ENCODE measurements at regions not wholly inside any gene's neighbourhood (a gene's known extent, or its start where the extent isn't known, plus 50 kb on each side); places are given as distances from the start of the nearest gene placed in this dataset.

DNA sequence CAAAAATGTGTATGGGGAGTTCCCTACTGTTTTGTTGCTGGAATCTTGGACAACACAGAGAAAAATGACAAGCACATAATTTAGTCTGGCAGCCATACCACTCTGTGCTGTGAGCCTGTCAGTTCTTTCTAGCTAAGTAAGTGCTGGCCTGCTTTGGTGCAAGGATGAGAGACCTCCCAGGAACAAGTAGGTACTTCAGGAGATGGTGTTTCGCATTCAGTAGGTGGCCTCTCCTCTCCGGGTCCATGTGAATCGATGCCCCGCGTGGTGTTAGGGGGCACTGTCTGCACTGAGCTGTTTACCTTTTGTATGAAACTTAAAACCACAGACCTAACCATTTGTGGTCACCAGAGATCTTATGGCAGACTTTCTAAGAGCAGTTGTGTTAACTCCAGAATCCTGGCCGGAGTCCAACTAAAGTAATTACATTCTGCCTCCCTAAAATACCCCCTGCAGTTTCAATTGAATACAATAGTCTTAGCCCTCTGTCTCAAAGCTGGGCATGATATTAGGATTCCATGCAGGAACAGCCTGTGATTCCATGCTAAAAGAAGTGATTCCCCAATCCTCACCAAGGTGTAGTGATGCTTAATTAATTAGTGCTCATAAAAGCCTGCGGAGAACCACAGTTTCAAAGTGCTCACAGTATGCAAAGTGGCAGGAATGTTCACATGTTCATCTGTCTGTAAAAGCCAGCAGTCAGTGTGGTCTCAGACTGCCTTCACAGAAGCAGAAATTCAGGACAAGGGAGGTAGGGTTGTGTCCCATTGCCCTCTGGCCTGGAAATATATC is 64.2 kb downstream of the LLPH start:
- no peaks in the 10 kb centered on the region for H3K9me3 ChIP-seq
- no peaks in the 10 kb centered on the region for H3K4me1 ChIP-seq
- H3K4me3 ChIP-seq, result no peak overlapping the region
- DNase-seq (peak in 2 of 4 donors; percentile 27 to 28), ATAC-seq (no peak)
- peaks cover 0 to 12% of the 10 kb centered on the region in 2 donors for H3K27me3 ChIP-seq
- H3K36me3 ChIP-seq, result no peaks in the 10 kb centered on the region
- TF ChIP-seq, protein P1, sequence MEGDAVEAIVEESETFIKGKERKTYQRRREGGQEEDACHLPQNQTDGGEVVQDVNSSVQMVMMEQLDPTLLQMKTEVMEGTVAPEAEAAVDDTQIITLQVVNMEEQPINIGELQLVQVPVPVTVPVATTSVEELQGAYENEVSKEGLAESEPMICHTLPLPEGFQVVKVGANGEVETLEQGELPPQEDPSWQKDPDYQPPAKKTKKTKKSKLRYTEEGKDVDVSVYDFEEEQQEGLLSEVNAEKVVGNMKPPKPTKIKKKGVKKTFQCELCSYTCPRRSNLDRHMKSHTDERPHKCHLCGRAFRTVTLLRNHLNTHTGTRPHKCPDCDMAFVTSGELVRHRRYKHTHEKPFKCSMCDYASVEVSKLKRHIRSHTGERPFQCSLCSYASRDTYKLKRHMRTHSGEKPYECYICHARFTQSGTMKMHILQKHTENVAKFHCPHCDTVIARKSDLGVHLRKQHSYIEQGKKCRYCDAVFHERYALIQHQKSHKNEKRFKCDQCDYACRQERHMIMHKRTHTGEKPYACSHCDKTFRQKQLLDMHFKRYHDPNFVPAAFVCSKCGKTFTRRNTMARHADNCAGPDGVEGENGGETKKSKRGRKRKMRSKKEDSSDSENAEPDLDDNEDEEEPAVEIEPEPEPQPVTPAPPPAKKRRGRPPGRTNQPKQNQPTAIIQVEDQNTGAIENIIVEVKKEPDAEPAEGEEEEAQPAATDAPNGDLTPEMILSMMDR (IDR thresholded peaks at IDR 0.05), result no peak
- intact Hi-C loops (cut with DNase I), result no loop called here
- H3K27ac ChIP-seq, result no peak overlapping the region

DNA sequence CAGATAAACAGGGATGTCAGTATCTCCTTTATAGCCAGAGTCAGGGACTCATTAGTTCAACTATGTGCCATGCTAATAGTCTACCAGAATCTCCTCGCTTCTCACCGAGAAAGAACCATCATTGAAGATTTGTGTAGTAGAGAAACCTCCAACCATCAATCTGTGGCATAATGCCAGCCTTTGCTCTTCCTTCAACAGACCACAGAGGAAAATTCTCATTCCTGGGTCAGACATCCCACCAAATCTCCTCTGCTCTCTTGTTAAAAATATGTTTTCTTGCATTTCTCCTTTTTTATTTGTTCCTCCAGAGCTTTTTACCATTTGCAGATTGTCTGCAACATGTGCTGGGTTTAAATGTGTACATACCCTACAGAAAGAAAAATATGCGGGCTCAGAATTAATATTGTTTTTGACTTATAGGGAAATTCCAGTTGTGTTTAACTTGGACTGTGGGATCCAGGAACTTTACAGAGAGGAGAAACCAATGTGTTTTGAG is 64.9 kb downstream of the LLPH start:
- Histone ChIP-seq H3K27ac (no peak overlapping the region), H3K36me3 (no peaks in the 10 kb centered on the region), H3K27me3 (peaks cover 0 to 12% of the 10 kb centered on the region in 2 donors), H3K9me3 (no peaks in the 10 kb centered on the region), H3K4me1 (no peaks in the 10 kb centered on the region), H3K4me3 (no peak overlapping the region)
- ATAC-seq, result no peak
- TF ChIP-seq, protein P1 (IDR thresholded peaks at IDR 0.05), result no peak
- intact Hi-C loops (cut with DNase I), result no loop called here
- DNase-seq, result no peak

DNA sequence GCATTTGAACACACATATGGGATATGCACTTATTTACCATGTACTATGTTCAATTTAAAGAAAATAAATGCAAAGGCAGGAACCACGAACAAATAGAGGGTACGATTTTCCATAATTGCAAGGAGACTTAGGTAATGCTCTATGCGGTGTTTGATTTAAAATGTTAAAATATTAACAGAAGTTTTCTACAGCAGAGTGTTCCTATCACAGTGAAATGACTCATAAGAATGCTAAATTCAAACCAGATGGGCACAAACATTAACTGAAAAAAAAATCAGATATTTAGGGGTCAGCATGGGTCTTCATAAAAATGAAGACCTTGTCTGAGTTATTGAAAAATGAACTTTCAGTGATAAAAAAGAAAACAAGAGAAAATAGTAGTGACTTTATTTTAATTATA is 65.4 kb downstream of the LLPH start:
- peaks cover 0 to 12% of the 10 kb centered on the region in 2 donors for H3K27me3 ChIP-seq
- H3K4me1 ChIP-seq, result no peaks in the 10 kb centered on the region
- no peaks in the 10 kb centered on the region for H3K36me3 ChIP-seq
- ATAC-seq, result no peak
- no peaks in the 10 kb centered on the region for H3K9me3 ChIP-seq
- H3K4me3 ChIP-seq, result no peak overlapping the region
- intact Hi-C loops (cut with DNase I), result no loop called here
- TF ChIP-seq, protein P1 (IDR thresholded peaks at IDR 0.05), result no peak
- no peak overlapping the region for H3K27ac ChIP-seq
- no peak for DNase-seq

DNA sequence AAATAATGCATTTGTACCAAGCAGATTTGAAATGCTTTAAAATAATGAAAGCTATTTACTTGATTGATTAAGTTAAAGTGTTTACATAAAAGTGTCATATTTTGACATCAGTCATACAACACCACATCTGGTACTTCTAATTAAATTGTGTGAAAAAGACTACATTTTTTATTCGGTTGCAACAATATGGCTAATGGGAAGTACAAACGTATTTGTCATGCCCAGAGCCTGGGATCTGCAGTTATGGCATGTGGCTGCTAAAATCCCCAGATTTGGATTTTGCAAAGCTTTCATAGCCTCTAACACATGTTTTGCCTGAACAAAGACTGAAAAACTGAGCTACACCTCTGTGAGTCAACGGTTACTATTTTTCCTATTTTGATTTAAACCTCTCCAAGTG is 66.6 kb downstream of the LLPH start:
- intact Hi-C loops (cut with DNase I), result no loop called here
- ATAC-seq, result no peak
- TF ChIP-seq, protein P1 (IDR thresholded peaks at IDR 0.05), result no peak

DNA sequence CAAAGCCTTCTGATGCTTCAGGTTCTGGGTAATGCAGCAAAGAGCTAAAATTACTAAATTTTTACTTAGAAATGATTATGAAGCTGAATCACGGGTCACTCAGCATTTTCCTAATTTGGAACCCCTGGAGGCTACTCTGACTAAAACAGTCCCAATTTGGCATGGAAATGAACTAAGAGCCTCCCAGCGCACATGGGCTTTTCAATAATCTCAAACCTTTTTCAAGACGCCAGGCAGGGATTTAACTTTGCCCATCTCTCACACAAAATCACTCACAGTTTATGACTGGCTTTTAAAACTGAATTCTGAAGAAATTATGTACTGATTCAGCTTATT is 68.3 kb downstream of the LLPH start:
- no peak overlapping the region for H3K27ac ChIP-seq
- intact Hi-C loops (cut with DNase I), result no loop called here
- H3K36me3 ChIP-seq, result no peaks in the 10 kb centered on the region
- no peak for ATAC-seq
- H3K4me3 ChIP-seq, result no peak overlapping the region
- no peaks in the 10 kb centered on the region for H3K9me3 ChIP-seq
- TF ChIP-seq, protein P1 (IDR thresholded peaks at IDR 0.05), result no peak
- DNase-seq, result no peak
- peaks cover 0 to 12% of the 10 kb centered on the region in 2 donors for H3K27me3 ChIP-seq
- no peaks in the 10 kb centered on the region for H3K4me1 ChIP-seq

More for the DNA sequence above, 66.6 kb downstream of the LLPH start:
- H3K27me3 ChIP-seq, result peaks cover 0 to 12% of the 10 kb centered on the region in 2 donors
- no peaks in the 10 kb centered on the region for H3K4me1 ChIP-seq
- no peak for DNase-seq
- no peaks in the 10 kb centered on the region for H3K9me3 ChIP-seq
- no peak overlapping the region for H3K4me3 ChIP-seq
- H3K36me3 ChIP-seq, result no peaks in the 10 kb centered on the region
- H3K27ac ChIP-seq, result no peak overlapping the region

Data from left lung (tissue), 4 donors.